GM23248 (cell line): ENCODE measurements at regions not wholly inside any gene's neighbourhood (a gene's known extent, or its start where the extent isn't known, plus 50 kb on each side); places are given as distances from the start of the nearest gene placed in this dataset.

Experiments
- DNase-seq: peaks from one replicate; pipeline ENCODE4 v3.0.0-alpha.2; 2015
- H2AFZ ChIP-seq: fragments of 200-600 bp; sonication (generic); 2 replicates; pipeline ENCODE4 v1.6.1; 2016; ENCODE audit warnings: antibody characterized with exemption
- H3F3A ChIP-seq: fragments of 200-600 bp; sonication (generic); 2 replicates; pipeline ENCODE4 v1.6.1; 2016; ENCODE audit warnings: mild to moderate bottlenecking, antibody characterized with exemption, mixed run types; ENCODE audit not compliant: insufficient read depth
- H3K27ac ChIP-seq: fragments of 200-600 bp; sonication (generic); 2 replicates; pipeline ENCODE4 v1.5.1; 2016; ENCODE audit warnings: mild to moderate bottlenecking
- H3K27me3 ChIP-seq: fragments of 200-600 bp; sonication (generic); replicated peaks from 2 replicates; pipeline ENCODE4 v1.6.1; 2016; ENCODE audit warnings: mild to moderate bottlenecking; ENCODE audit not compliant: insufficient read depth
- H3K36me3 ChIP-seq: fragments of 200-600 bp; sonication (generic); 2 replicates; pipeline ENCODE4 v1.6.1; 2016; ENCODE audit warnings: low read depth, mild to moderate bottlenecking
- H3K4me1 ChIP-seq: fragments of 200-600 bp; sonication (generic); 2 replicates; pipeline ENCODE4 v1.6.1; 2016; ENCODE audit warnings: mild to moderate bottlenecking; ENCODE audit not compliant: insufficient read depth
- H3K4me2 ChIP-seq: fragments of 200-600 bp; sonication (generic); one replicate; pipeline ENCODE4 v1.6.1; 2016; ENCODE audit warnings: mild to moderate bottlenecking; ENCODE audit not compliant: unreplicated experiment
- H3K4me3 ChIP-seq: fragments of 200-600 bp; sonication (generic); 2 replicates; pipeline ENCODE4 v1.5.1; 2016; ENCODE audit warnings: mild to moderate bottlenecking
- H3K79me2 ChIP-seq: fragments of 200-600 bp; sonication (generic); 2 replicates; pipeline ENCODE4 v1.6.1; 2016; ENCODE audit warnings: mild to moderate bottlenecking; ENCODE audit not compliant: insufficient read depth
- H3K9ac ChIP-seq: fragments of 200-600 bp; sonication (generic); 2 replicates; pipeline ENCODE4 v1.6.1; 2016; ENCODE audit warnings: mild to moderate bottlenecking
- H3K9me2 ChIP-seq: fragments of 200-600 bp; sonication (generic); 2 replicates; pipeline ENCODE4 v1.6.1; 2016; ENCODE audit warnings: mixed run types, mild to moderate bottlenecking, moderate library complexity; ENCODE audit not compliant: insufficient read depth
- H3K9me3 ChIP-seq: fragments of 200-600 bp; sonication (generic); one replicate; pipeline ENCODE4 v1.6.1; 2017; ENCODE audit warnings: low read depth
- H4K20me1 ChIP-seq: fragments of 200-600 bp; sonication (generic); 2 replicates; pipeline ENCODE4 v1.6.0; 2016; ENCODE audit not compliant: insufficient read depth
- EZH2 ChIP-seq: fragments of 200-600 bp; sonication (generic); IDR thresholded peaks from 2 replicates; pipeline ENCODE4 v1.6.1; 2018; ENCODE audit warnings: antibody characterized with exemption, mild to moderate bottlenecking; ENCODE audit not compliant: insufficient read depth, poor library complexity, severe bottlenecking
- EZH2phosphoT487 ChIP-seq: fragments of 200-600 bp; sonication (generic); IDR thresholded peaks from 2 replicates; pipeline ENCODE4 v1.6.1; 2018; ENCODE audit warnings: antibody characterized with exemption, moderate library complexity, mild to moderate bottlenecking, low read depth; ENCODE audit not compliant: insufficient read depth
- WGBS, 2 experiments: methylation state at CpG; one replicate each; pipeline ENCODE4 v1.1.6; 2015 to 2017; ENCODE audit warnings: low lambda C conversion rate in 2 of 2, low coverage in 1 of 2; ENCODE audit errors: missing lambda C conversion rate in 2 of 2; 5-methylcytosine and 5-hydroxymethylcytosine counted together
- in situ Hi-C: fragments of 300-500 bp; cut with MboI; formaldehyde crosslinking; loops from 2 replicates; pipeline ENCODE4 v1.15.0; 2020

DNA sequence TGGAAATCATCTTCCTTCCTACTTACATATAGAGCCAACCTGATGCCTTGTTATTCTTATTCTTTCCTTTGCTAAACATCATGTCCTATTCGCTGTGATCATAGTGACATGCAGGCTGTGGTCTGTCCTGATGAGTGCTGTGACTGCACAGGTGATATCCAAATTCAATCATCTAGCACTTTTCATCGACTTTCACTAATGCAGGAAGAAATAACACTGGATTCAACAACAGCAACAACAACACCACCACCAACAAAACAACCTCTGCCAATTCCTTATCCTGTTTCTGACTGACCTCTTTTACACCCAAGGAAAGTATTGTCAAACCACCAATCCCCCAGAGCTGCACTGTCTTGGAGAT, 203.2 kb upstream of the PHYHIPL start:
- Histone ChIP-seq H3K36me3 (no peaks in the 10 kb centered on the region), H3K79me2 (no peaks in the 10 kb centered on the region), H3K27me3 (peaks cover under 1% of the 10 kb centered on the region; the same call in 1 of the 2 replicates), H3K4me1 (no peaks in the 10 kb centered on the region), H2AFZ (no peak overlapping the region), H3K9ac (no peak overlapping the region), H3F3A (peaks cover 8% of the 10 kb centered on the region; the same call in 1 of the 2 replicates), H3K9me3 (no peaks in the 10 kb centered on the region), H3K4me2 (no peak overlapping the region), H3K9me2 (no peaks in the 10 kb centered on the region), H4K20me1 (no peaks in the 10 kb centered on the region), H3K4me3 (no peak overlapping the region), H3K27ac (no peak overlapping the region)
- TF ChIP-seq EZH2 (no peak), EZH2phosphoT487 (no peak)
- 55 to 67% methylated on average over 2 of the region's 2 CpGs for WGBS, 2 experiments
- DNase-seq, result no peak
- in situ Hi-C loops, result loop anchor here (25.0 kb wide), 1 partner anchor 639 kb away; no protein-coding TSS in a partner anchor

DNA sequence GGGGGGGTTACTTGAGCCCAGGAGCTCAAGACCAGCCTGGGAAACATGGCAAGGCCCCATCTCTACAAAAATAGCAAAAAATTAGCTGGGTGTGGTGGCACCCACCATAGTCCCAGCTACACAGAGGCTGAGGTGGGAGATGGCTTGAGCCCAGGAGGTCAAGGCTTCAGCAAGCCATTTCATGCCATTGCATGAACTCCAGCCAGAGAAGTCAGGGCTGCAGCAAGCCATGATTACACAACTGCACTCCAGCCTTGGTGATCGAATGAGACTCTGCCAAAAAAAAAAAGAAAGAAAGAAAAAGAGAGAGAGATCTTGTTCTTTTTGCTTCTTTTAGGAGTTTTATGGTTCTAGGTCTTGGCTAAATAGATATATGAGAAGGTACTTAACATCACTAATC, 200.2 kb upstream of the PHYHIPL start:
- in situ Hi-C loops, result no loop called here
- 9 to 14% methylated on average over 1 of the region's 1 CpG for WGBS, 2 experiments
- Histone ChIP-seq H3F3A (no peaks in the 10 kb centered on the region), H3K9ac (no peak overlapping the region), H3K36me3 (no peaks in the 10 kb centered on the region), H3K27ac (no peak overlapping the region), H3K4me3 (no peak overlapping the region), H3K79me2 (no peaks in the 10 kb centered on the region), H3K4me2 (no peak overlapping the region), H2AFZ (no peak overlapping the region), H3K27me3 (no peaks in the 10 kb centered on the region), H3K9me3 (no peaks in the 10 kb centered on the region), H3K9me2 (no peaks in the 10 kb centered on the region), H4K20me1 (no peaks in the 10 kb centered on the region), H3K4me1 (no peaks in the 10 kb centered on the region)
- no peak for DNase-seq
- TF ChIP-seq EZH2phosphoT487 (no peak), EZH2 (no peak)

DNA sequence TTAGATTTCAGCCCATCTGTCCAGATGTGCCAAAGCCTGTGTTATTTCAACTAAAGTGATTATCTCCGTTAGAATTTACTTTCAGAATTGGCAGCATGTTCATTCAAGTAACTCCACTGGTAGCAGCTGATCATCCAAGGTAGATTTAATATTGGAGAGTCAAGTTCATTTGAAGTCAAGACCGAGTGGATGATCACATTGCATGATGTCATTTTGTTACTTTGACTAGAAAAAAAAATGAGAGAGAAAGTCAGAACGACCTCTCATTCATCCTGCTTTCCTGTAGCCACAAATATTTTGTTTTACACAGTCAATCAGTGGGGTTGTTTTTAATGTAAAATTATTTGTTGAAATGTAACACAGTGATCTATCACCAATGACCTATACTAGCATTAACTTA, 196.7 kb upstream of the PHYHIPL start:
- no peaks in the 10 kb centered on the region for H4K20me1 ChIP-seq
- no peak overlapping the region for H2AFZ ChIP-seq
- DNase-seq, result no peak
- TF ChIP-seq EZH2phosphoT487 (no peak), EZH2 (no peak)
- in situ Hi-C loops, result no loop called here
- H3K9me2 ChIP-seq, result no peaks in the 10 kb centered on the region
- no peaks in the 10 kb centered on the region for H3K9me3 ChIP-seq
- 18 to 26% methylated on average over 3 of the region's 3 CpGs for WGBS, 2 experiments
- no peaks in the 10 kb centered on the region for H3K36me3 ChIP-seq
- no peak overlapping the region for H3K9ac ChIP-seq
- H3K27me3 ChIP-seq, result no peaks in the 10 kb centered on the region
- no peak overlapping the region for H3K27ac ChIP-seq
- H3F3A ChIP-seq, result no peaks in the 10 kb centered on the region
- H3K4me1 ChIP-seq, result no peaks in the 10 kb centered on the region
- H3K79me2 ChIP-seq, result no peaks in the 10 kb centered on the region
- no peak overlapping the region for H3K4me3 ChIP-seq
- no peak overlapping the region for H3K4me2 ChIP-seq

- Histone ChIP-seq H3K4me1 (no peaks in the 10 kb centered on the region), H3F3A (no peaks in the 10 kb centered on the region), H3K9me3 (no peaks in the 10 kb centered on the region), H3K4me2 (no peak overlapping the region), H3K36me3 (no peaks in the 10 kb centered on the region), H3K9me2 (no peaks in the 10 kb centered on the region), H3K27me3 (no peaks in the 10 kb centered on the region), H3K79me2 (no peaks in the 10 kb centered on the region), H4K20me1 (no peaks in the 10 kb centered on the region), H3K27ac (no peak overlapping the region), H3K9ac (no peak overlapping the region), H2AFZ (no peak overlapping the region), H3K4me3 (no peak overlapping the region)
- TF ChIP-seq EZH2phosphoT487 (no peak), EZH2 (no peak)
- DNase-seq, result no peak
- in situ Hi-C loops, result no loop called here
- 75% methylated on average over 6 of the region's 6 CpGs for WGBS, 2 experiments
Measured at GRCh38 chr10:58980826-58981415, 195.5 kb upstream of the PHYHIPL start.

GRCh38 chr10:58981846-58982245, 194.6 kb upstream of the PHYHIPL start:
- Histone ChIP-seq H2AFZ (no peak overlapping the region), H3K27ac (no peak overlapping the region), H3K9me3 (no peaks in the 10 kb centered on the region)

More at GRCh38 chr10:58981846-58982245, 194.6 kb upstream of the PHYHIPL start:
- Histone ChIP-seq H3K9me2 (no peaks in the 10 kb centered on the region), H3K79me2 (no peaks in the 10 kb centered on the region), H3K27me3 (no peaks in the 10 kb centered on the region), H3F3A (no peaks in the 10 kb centered on the region), H3K36me3 (no peaks in the 10 kb centered on the region), H4K20me1 (no peaks in the 10 kb centered on the region), H3K4me3 (no peak overlapping the region), H3K4me1 (no peaks in the 10 kb centered on the region), H3K4me2 (no peak overlapping the region), H3K9ac (no peak overlapping the region)
- no peak for DNase-seq
- in situ Hi-C loops, result no loop called here
- TF ChIP-seq EZH2phosphoT487 (no peak), EZH2 (no peak)
- 71 to 85% methylated on average over 6 of the region's 6 CpGs for WGBS, 2 experiments
